Nephron (organoid): ENCODE measurements at regions not wholly inside any gene's neighbourhood (a gene's known extent, or its start where the extent isn't known, plus 50 kb on each side); places are given as distances from the start of the nearest gene placed in this dataset.

Experiments
- H3K27ac Mint-ChIP-seq, 3 experiments: 2 replicates each; pipeline ENCODE4 v1.8.0; 2020; ENCODE audit warnings: mixed read lengths in 3 of 3, mild to moderate bottlenecking in 2 of 3, moderate library complexity in 1 of 3
- H3K27me3 Mint-ChIP-seq: 2 replicates; pipeline ENCODE4 v1.8.0; 2021; ENCODE audit warnings: low read depth, mild to moderate bottlenecking, moderate library complexity, mixed read lengths
- H3K36me3 Mint-ChIP-seq: 2 replicates; pipeline ENCODE4 v1.8.0; 2020; ENCODE audit warnings: low read depth, mixed read lengths
- H3K4me1 Mint-ChIP-seq: 2 replicates; pipeline ENCODE4 v1.8.0; 2020; ENCODE audit warnings: mixed read lengths
- H3K4me3 Mint-ChIP-seq, 3 experiments: 2 replicates each; pipeline ENCODE4 v1.8.0; 2020; ENCODE audit warnings: mild to moderate bottlenecking in 3 of 3, mixed read lengths in 3 of 3, moderate library complexity in 2 of 3
- H3K9me3 Mint-ChIP-seq: 2 replicates; pipeline ENCODE4 v1.8.0; 2020; ENCODE audit warnings: mixed read lengths
- TF ChIP-seq, protein P1 (sequence below), 3 experiments: fragments of 200-600 bp; sonication (generic); IDR thresholded peaks; one replicate each; pipeline ENCODE4 v1.5.0; 2021; ENCODE audit warnings: antibody characterized with exemption in 3 of 3; ENCODE audit not compliant: unreplicated experiment in 3 of 3

DNA sequence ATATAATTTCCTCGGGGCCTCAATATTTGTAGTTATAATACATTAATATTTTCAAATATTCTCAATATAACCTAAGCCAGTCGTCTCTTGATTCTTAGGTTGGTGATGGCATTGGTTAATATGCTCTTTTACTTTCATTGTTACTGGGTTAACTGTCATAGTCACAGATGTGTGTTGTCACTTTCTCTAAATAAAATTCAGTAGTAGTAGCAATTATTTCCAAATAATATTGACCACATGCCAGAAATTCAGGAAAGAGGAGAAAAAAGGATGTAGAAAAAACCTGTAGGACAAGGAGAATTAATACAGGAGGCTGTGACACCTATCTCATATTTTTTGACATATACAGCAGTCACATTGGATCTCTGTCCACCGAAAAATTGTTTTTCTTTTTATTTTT lies 322.7 kb upstream of the SLITRK6 start:
- H3K27ac Mint-ChIP-seq: no peak overlapping the region
- TF ChIP-seq, protein P1, sequence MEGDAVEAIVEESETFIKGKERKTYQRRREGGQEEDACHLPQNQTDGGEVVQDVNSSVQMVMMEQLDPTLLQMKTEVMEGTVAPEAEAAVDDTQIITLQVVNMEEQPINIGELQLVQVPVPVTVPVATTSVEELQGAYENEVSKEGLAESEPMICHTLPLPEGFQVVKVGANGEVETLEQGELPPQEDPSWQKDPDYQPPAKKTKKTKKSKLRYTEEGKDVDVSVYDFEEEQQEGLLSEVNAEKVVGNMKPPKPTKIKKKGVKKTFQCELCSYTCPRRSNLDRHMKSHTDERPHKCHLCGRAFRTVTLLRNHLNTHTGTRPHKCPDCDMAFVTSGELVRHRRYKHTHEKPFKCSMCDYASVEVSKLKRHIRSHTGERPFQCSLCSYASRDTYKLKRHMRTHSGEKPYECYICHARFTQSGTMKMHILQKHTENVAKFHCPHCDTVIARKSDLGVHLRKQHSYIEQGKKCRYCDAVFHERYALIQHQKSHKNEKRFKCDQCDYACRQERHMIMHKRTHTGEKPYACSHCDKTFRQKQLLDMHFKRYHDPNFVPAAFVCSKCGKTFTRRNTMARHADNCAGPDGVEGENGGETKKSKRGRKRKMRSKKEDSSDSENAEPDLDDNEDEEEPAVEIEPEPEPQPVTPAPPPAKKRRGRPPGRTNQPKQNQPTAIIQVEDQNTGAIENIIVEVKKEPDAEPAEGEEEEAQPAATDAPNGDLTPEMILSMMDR (IDR thresholded peaks at IDR 0.05; ENCODE audit: unreplicated experiment in 3 of 3): no peak
- H3K4me1 Mint-ChIP-seq: no peaks in the 10 kb centered on the region
- H3K27me3 Mint-ChIP-seq: no peaks in the 10 kb centered on the region
- H3K36me3 Mint-ChIP-seq: no peaks in the 10 kb centered on the region
- H3K4me3 Mint-ChIP-seq: no peak overlapping the region
- no peaks in the 10 kb centered on the region for H3K9me3 Mint-ChIP-seq

DNA sequence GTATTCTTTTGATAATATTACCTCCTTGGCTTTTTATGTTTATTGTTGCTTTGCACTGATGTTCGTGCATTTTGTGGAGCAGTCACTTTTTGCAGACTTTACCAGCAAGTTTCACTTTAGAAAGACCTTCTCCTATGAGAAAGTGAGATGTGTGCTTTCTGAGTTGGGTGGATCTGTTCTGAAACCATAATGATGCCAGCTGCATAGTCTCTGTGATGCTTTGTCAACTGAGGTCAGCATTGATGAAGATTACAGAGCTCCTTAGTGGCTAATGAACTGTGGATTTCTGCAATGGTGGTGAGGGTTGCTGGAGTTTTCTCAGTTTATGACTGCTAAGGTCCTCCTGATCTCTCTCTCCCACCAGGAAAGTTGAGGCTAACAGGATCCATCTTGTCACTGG lies 309.9 kb upstream of the SLITRK6 start:
- Mint-ChIP-seq H3K4me3 (no peak overlapping the region), H3K4me1 (no peaks in the 10 kb centered on the region), H3K36me3 (no peaks in the 10 kb centered on the region), H3K27me3 (peaks cover 6% of the 10 kb centered on the region), H3K9me3 (peaks cover 14% of the 10 kb centered on the region), H3K27ac (no peak overlapping the region)
- TF ChIP-seq, protein P1 (IDR thresholded peaks at IDR 0.05; ENCODE audit: unreplicated experiment in 3 of 3): no peak

DNA sequence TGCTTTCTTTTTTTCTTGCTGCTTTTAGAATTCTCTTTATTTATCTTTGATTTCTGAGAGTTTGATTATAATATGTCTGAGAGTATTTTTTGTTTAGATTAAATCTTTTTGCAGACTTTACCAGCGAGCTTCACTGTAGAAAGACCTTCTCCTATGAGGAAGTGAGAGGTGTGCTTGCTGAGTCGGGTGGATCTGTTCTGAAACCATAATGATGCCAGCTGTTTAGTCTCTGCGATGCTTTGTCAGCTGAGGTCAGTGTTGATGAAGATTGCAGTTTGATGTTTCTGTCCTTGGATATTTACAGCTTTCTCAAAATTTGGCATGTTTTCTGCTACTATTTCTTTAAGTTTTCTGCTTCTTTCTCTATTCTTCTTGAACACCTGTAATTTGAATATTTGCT lies 309.1 kb upstream of the SLITRK6 start:
- H3K27me3 Mint-ChIP-seq: peaks cover 6% of the 10 kb centered on the region
- H3K4me1 Mint-ChIP-seq: no peaks in the 10 kb centered on the region
- H3K27ac Mint-ChIP-seq: no peak overlapping the region
- no peaks in the 10 kb centered on the region for H3K36me3 Mint-ChIP-seq
- TF ChIP-seq, protein P1 (IDR thresholded peaks at IDR 0.05; ENCODE audit: unreplicated experiment in 3 of 3): no peak
- no peak overlapping the region for H3K4me3 Mint-ChIP-seq
- peaks cover 22% of the 10 kb centered on the region for H3K9me3 Mint-ChIP-seq

DNA sequence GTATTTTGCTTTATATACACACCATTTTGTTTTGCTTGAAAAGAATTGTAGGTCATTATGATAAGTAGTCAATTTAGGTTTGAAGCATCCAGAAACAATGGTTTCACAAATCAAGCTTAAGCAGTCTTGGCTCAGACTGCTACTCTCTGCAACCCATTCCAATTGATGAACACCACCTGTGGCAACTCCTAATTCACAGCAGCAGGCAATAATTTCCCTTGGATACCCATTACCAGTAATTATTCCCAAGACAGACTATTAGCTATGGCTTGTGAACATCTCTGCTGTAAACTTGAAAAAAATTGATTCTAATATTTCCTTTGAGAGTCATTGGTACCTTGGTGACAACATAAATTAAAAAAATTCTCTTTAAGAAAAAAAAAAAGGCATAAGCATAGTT lies 299.3 kb upstream of the SLITRK6 start:
- Mint-ChIP-seq H3K36me3 (no peaks in the 10 kb centered on the region), H3K4me3 (no peak overlapping the region), H3K9me3 (peaks cover 7% of the 10 kb centered on the region)

DNA sequence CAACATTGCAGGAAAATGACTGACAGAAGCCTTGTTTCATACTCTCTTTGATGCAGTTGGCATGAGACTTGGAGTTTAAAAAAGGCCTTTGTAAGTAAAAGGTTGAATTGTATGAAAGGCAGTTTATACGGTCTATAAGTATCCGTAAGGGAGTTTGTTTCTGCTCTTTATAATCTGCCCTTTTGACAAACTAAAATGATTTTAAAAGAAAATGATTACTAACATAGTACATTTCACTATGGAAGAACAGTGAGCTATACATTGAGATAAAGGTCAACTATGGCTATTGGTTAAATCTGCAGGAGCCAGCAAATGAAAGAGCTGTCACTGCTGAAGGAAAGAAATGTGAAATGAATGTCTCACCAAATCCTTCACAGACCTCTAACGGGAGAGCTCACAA lies 296.1 kb upstream of the SLITRK6 start:
- Mint-ChIP-seq H3K36me3 (no peaks in the 10 kb centered on the region), H3K27me3 (no peaks in the 10 kb centered on the region)
- TF ChIP-seq, protein P1 (IDR thresholded peaks at IDR 0.05; ENCODE audit: unreplicated experiment in 3 of 3): no peak

More for the DNA sequence above, 299.3 kb upstream of the SLITRK6 start:
- TF ChIP-seq, protein P1 (IDR thresholded peaks at IDR 0.05; ENCODE audit: unreplicated experiment in 3 of 3): no peak
- Mint-ChIP-seq H3K27me3 (no peaks in the 10 kb centered on the region), H3K27ac (no peak overlapping the region), H3K4me1 (no peaks in the 10 kb centered on the region)

DNA sequence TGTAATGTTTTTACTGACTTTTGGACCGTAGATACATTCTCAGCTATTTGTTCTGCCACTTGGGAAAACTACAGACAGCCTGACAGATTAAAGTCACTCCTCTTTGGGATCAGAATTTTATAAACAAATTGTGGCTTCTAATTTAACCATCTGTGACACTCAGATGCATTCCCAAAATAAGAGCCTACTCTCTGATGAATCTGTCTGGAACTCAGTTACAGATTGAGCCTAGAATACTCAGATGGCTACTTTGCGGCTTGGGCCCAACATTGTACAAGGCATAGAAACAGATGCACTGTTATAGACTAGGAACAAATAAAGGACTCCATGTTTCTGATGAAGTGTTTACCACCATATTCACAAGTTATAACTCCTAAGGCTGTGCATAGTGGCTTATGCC lies 291.0 kb upstream of the SLITRK6 start:
- TF ChIP-seq, protein P1 (IDR thresholded peaks at IDR 0.05; ENCODE audit: unreplicated experiment in 3 of 3): no peak
- H3K9me3 Mint-ChIP-seq: no peaks in the 10 kb centered on the region

More for the DNA sequence above, 296.1 kb upstream of the SLITRK6 start:
- no peak overlapping the region for H3K4me3 Mint-ChIP-seq
- H3K27ac Mint-ChIP-seq: no peak overlapping the region
- H3K4me1 Mint-ChIP-seq: no peaks in the 10 kb centered on the region
- no peaks in the 10 kb centered on the region for H3K9me3 Mint-ChIP-seq

More for the DNA sequence above, 291.0 kb upstream of the SLITRK6 start:
- H3K27me3 Mint-ChIP-seq: no peaks in the 10 kb centered on the region
- no peak overlapping the region for H3K27ac Mint-ChIP-seq
- no peak overlapping the region for H3K4me3 Mint-ChIP-seq
- no peaks in the 10 kb centered on the region for H3K4me1 Mint-ChIP-seq
- H3K36me3 Mint-ChIP-seq: no peaks in the 10 kb centered on the region
